MM.1S (cell line): ENCODE measurements at regions not wholly inside any gene's neighbourhood (a gene's known extent, or its start where the extent isn't known, plus 50 kb on each side); places are given as distances from the start of the nearest gene placed in this dataset.

Experiments used
- DNase-seq: peaks from one replicate; pipeline ENCODE4 v3.0.0-alpha.2; 2015
- H2AFZ ChIP-seq: fragments of 300-600 bp; sonication (generic); 2 replicates; pipeline ENCODE4 v1.6.0; 2016; ENCODE audit warnings: antibody characterized with exemption, low read length
- H3F3A ChIP-seq: fragments of 300-600 bp; sonication (generic); 2 replicates; pipeline ENCODE4 v1.6.1; 2016; ENCODE audit warnings: mild to moderate bottlenecking, antibody characterized with exemption, low read length, moderate library complexity, mixed read lengths; ENCODE audit not compliant: insufficient read depth
- H3K27ac ChIP-seq: fragments of 300-600 bp; sonication (generic); 2 replicates; pipeline ENCODE4 v1.5.1; 2016; ENCODE audit warnings: mild to moderate bottlenecking, low read length
- H3K27me3 ChIP-seq: fragments of 300-600 bp; sonication (generic); replicated peaks from 2 replicates; pipeline ENCODE4 v1.6.0; 2016; ENCODE audit warnings: low read length; ENCODE audit not compliant: insufficient read depth
- H3K36me3 ChIP-seq: fragments of 300-600 bp; sonication (generic); replicated peaks from 2 replicates; pipeline ENCODE4 v1.6.1; 2016; ENCODE audit warnings: mild to moderate bottlenecking, low read length, mixed read lengths; ENCODE audit not compliant: insufficient read depth
- H3K4me1 ChIP-seq: fragments of 300-600 bp; sonication (generic); 2 replicates; pipeline ENCODE4 v1.6.1; 2016; ENCODE audit warnings: low read length, mixed read lengths
- H3K4me2 ChIP-seq: fragments of 300-600 bp; sonication (generic); 2 replicates; pipeline ENCODE4 v1.6.0; 2016; ENCODE audit warnings: low read depth, low read length
- H3K4me3 ChIP-seq: fragments of 300-600 bp; sonication (generic); 2 replicates; pipeline ENCODE4 v1.5.1; 2016; ENCODE audit warnings: low read length, mixed read lengths
- H3K79me2 ChIP-seq: fragments of 300-600 bp; sonication (generic); 2 replicates; pipeline ENCODE4 v1.6.1; 2016; ENCODE audit warnings: mixed run types, low read length, mixed read lengths
- H3K9ac ChIP-seq: fragments of 300-600 bp; sonication (generic); 2 replicates; pipeline ENCODE4 v1.6.1; 2016; ENCODE audit warnings: low read length, mixed read lengths
- H3K9me2 ChIP-seq: fragments of 300-600 bp; sonication (generic); replicated peaks from 2 replicates; pipeline ENCODE4 v1.6.1; 2016; ENCODE audit warnings: mild to moderate bottlenecking, low read length, mixed read lengths; ENCODE audit not compliant: insufficient read depth
- H3K9me3 ChIP-seq: fragments of 300-600 bp; sonication (generic); replicated peaks from 2 replicates; pipeline ENCODE4 v1.6.1; 2016; ENCODE audit warnings: mild to moderate bottlenecking, low read length, mixed read lengths; ENCODE audit not compliant: insufficient read depth
- H4K20me1 ChIP-seq: fragments of 300-600 bp; sonication (generic); 2 replicates; pipeline ENCODE4 v1.6.1; 2016; ENCODE audit warnings: mild to moderate bottlenecking, low read length, moderate library complexity, mixed read lengths; ENCODE audit not compliant: insufficient read depth
- CTCF ChIP-seq: fragments of 300-600 bp; sonication (generic); IDR thresholded peaks from 2 replicates; pipeline ENCODE4 v1.5.1; 2016; ENCODE audit warnings: antibody characterized with exemption, low read length, mixed read lengths
- EZH2 ChIP-seq: fragments of 300-600 bp; sonication (generic); optimal IDR thresholded peaks from 2 replicates; pipeline ENCODE3; 2017; ENCODE audit warnings: low read depth, mild to moderate bottlenecking, antibody characterized with exemption, low read length, mixed read lengths
- EZH2phosphoT487 ChIP-seq: fragments of 300-600 bp; sonication (generic); IDR thresholded peaks from 2 replicates; pipeline ENCODE4 v1.6.1; 2018; ENCODE audit warnings: antibody characterized with exemption, low read length

DNA sequence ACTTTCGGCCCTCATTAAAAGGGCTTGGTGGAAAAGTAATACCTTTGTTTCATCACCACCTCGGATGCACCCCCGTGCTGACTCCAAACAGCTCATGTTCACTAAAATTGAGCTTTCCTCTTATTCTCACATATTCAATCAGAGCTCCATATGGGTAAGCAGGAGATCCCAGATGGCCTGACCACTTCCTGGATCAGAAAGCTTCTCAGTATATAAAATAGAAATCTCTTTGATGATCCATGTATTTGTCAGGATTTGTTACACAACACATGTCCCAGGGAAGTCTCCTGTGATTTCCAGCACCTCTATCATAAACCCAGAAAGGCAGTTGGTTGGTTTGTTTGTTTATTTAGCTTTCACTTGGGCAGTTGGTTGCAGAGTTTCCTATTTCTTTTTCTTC, 402.0 kb downstream of the MLLT3 start:
- H3K9me3 ChIP-seq: no peaks in the 10 kb centered on the region
- H3K9ac ChIP-seq: no peak overlapping the region
- H3K79me2 ChIP-seq: no peaks in the 10 kb centered on the region
- no peaks in the 10 kb centered on the region for H4K20me1 ChIP-seq
- H3K27me3 ChIP-seq: no peaks in the 10 kb centered on the region
- no peak overlapping the region for H3K4me2 ChIP-seq
- no peak for DNase-seq
- no peaks in the 10 kb centered on the region for H3K9me2 ChIP-seq
- H3K4me1 ChIP-seq: no peaks in the 10 kb centered on the region
- H3K36me3 ChIP-seq: no peaks in the 10 kb centered on the region
- H3K4me3 ChIP-seq: no peak overlapping the region
- H3K27ac ChIP-seq: no peak overlapping the region
- H3F3A ChIP-seq: no peaks in the 10 kb centered on the region
- H2AFZ ChIP-seq: no peak overlapping the region
- TF ChIP-seq EZH2 (no peak), CTCF (no peak), EZH2phosphoT487 (no peak)

DNA sequence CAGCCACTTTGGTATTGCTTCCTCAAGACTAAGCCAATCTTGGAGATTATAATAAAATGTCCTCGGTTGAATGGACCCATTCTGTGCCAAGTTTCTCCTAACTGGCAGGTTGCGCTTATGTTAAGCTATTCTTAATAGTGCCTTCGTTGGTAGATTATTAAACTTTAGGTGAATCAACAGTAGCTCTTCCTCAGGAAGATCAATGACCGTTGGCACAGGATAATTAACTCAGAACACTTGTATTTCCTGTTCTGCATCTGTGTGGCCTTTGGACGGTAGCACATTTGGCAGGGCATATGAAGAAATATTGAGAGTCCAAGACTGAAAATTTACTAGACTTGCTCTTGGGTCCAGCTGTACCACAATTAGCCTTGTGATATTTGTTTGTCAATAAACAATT, 402.9 kb downstream of the MLLT3 start:
- H3K36me3 ChIP-seq: no peaks in the 10 kb centered on the region
- H3F3A ChIP-seq: no peaks in the 10 kb centered on the region
- H3K4me2 ChIP-seq: no peak overlapping the region
- H3K9me2 ChIP-seq: no peaks in the 10 kb centered on the region
- no peaks in the 10 kb centered on the region for H3K79me2 ChIP-seq
- no peak for DNase-seq
- H4K20me1 ChIP-seq: no peaks in the 10 kb centered on the region
- H3K4me3 ChIP-seq: no peak overlapping the region
- no peak for TF ChIP-seq EZH2
- no peak for TF ChIP-seq EZH2phosphoT487
- TF ChIP-seq CTCF: no peak
- H3K9me3 ChIP-seq: no peaks in the 10 kb centered on the region
- H3K4me1 ChIP-seq: no peaks in the 10 kb centered on the region
- H3K27me3 ChIP-seq: no peaks in the 10 kb centered on the region
- no peak overlapping the region for H3K27ac ChIP-seq
- no peak overlapping the region for H3K9ac ChIP-seq
- no peak overlapping the region for H2AFZ ChIP-seq

DNA sequence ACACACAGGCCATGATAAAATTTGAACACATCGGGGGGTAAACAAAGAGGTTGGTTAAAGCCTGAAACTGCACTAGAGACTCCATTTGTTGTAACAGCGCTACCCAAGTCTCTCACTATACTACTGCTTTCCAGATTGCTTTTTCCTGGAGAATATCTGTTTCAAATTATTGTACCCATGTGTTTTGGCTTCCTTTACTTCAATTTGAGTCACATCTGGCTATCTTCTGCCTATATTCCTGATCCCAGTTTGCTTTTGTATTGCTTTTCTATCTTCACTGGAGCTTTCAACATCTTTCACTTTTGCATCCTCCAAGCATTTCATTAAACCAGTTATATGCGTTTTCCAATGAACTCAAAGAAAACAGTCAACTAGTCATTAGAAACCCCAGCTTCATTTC, 404.7 kb downstream of the MLLT3 start:
- no peaks in the 10 kb centered on the region for H3K36me3 ChIP-seq
- no peaks in the 10 kb centered on the region for H3K9me3 ChIP-seq
- DNase-seq: no peak
- H3F3A ChIP-seq: no peaks in the 10 kb centered on the region
- H3K9me2 ChIP-seq: no peaks in the 10 kb centered on the region
- H3K9ac ChIP-seq: no peak overlapping the region
- H4K20me1 ChIP-seq: no peaks in the 10 kb centered on the region
- no peak overlapping the region for H3K4me2 ChIP-seq
- H3K79me2 ChIP-seq: no peaks in the 10 kb centered on the region
- H3K27ac ChIP-seq: no peak overlapping the region
- H2AFZ ChIP-seq: no peak overlapping the region
- no peaks in the 10 kb centered on the region for H3K4me1 ChIP-seq
- no peaks in the 10 kb centered on the region for H3K27me3 ChIP-seq
- TF ChIP-seq EZH2 (no peak), EZH2phosphoT487 (no peak), CTCF (no peak)
- H3K4me3 ChIP-seq: no peak overlapping the region
